NCI-H1417 (cell line): ENCODE measurements at regions not wholly inside any gene's neighbourhood (a gene's known extent, or its start where the extent isn't known, plus 50 kb on each side); places are given as distances from the start of the nearest gene placed in this dataset.
"Not testable (repeated sequence)": the region's sequence is repeated elsewhere in the genome, so short reads cannot be mapped to it uniquely, and the experiment has no call there.

Experiments
- DNase-seq, 3 experiments: peaks; one replicate each; lab custom pipeline; 2025; lab: John Stamatoyannopoulos, UW

DNA sequence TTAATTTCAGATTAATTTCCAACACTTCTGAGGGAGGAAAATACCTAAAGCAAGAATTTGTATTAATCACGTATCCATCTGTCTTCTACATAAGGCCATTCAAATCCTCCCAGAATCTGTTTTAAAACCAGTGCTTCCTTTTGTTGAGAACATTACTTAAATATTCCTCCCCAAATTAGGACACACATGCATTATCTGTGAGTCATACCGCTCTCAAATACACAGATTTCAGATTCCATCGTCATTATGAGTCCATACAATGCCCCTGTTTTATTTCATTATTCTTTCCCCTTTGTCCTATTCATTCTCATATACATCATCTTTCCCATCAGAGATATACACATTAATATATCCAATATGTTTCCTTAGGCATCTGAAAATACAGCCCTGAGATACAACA, 57.3 kb upstream of the PRSS12 start:
- DNase-seq, result no peak

GRCh38 chr4:118417325-118417724, 64.5 kb upstream of the PRSS12 start:
- DNase-seq, result no peak

DNA sequence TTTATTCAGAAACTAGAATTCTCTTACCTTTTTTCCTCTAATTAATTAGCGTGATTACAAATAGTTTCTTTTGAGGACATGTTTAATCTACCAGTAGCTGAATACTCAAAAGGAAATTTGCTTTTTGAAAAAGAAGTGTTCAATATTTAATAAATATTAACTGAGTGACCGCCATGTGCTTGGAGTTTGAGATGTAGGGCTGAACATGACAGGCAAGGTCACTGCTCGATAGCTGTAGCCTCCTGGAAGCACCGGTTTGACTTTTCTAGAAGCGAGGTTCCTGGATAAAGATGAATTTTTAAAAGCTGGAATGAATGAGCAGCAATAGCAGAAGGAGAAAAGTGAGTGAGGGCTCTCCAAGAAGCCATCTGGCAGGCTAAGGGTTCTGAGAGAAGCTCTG, 65.0 kb upstream of the PRSS12 start:
- not testable (repeated sequence) for DNase-seq

- not testable (repeated sequence) for DNase-seq
Measured at GRCh38 chr4:118418396-118418795, 65.6 kb upstream of the PRSS12 start.

DNA sequence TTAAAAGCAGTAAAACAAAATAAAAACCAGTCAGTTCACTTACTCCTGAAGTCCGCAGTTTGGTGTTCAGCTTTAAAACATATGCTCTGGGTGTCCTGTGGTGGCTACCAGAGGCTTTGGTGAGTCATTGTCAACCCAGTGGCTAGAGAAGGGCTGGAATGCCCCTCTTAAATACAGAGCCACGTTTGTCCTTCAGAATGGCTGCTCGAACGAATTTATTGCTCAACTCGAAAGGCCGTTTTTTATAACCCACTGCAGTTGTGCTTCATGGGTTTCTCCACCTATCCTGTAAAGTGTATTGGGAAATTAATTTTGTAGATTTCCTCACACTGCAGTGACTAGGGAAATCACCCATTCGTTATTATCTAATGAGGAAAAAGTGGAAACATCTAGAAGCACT, 66.8 kb upstream of the PRSS12 start:
- not testable (repeated sequence) for DNase-seq

DNA sequence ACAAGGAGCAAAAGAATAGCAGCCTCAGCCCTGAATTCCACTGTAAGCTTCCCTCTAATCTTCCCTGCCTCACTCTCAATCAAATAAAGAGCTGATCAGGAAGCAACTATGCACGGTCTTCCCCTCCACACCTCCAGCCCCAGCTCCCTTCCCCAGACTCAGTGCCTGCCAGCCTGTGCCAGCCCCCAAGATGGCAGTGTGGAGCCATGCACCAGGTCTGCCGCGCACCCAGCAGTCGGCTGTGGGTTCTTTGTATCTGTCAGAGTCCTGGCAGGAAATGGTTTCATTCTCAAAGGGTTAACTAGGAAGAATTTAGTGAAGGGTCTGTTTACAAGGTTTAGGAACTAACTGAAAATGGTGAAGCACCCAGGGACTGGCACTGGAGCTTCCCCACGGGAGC, 71.3 kb upstream of the PRSS12 start:
- DNase-seq, result peak; percentile 1 to 61 (median 34)

DNA sequence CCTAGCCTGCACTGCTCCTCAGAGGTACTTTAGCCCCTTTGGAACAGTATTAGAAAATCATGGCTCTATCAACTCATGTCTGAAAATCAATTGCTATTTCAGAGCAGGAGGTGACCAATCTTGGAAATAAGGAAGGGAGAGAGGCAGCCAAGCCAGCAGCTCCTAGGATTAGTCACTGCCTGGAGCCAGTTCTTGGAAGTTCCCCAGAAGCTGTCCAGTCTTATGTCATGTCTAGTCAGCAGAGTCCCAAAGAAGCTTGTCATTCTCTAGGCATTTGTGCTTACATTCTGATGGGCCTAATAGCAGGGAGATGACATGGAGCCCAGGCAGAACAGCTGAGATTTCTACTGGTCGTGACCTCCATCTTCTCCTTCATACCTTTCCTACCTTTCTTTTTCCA, 76.1 kb upstream of the PRSS12 start:
- not testable (repeated sequence) for DNase-seq

GRCh38 chr4:118432359-118432758, 79.6 kb upstream of the PRSS12 start:
- DNase-seq, result not testable (repeated sequence)

GRCh38 chr4:118433612-118434375, 81.0 kb upstream of the PRSS12 start:
- not testable (repeated sequence) for DNase-seq

DNA sequence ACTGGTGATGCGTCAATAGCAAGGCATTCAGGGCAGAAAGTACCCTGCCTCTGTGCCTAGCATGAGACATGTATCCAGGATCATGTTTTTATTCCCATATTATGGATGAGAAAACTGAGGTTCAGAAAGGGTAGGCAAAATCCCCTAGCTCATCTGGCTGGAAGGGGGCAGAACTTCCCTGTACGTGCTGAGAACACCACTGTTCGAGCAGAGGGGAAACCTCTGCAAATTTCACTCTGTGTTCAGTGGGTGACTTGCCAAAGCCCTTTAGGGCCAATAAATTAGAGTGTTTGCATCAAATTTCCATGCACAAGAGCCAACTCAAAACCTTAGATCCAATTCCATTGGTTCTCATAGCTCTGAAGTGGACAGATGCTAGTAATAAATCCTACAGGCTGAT, 82.6 kb upstream of the PRSS12 start:
- not testable (repeated sequence) for DNase-seq

- peak in 2 of 3 experiments; percentile 52 to 77 for DNase-seq
Measured at GRCh38 chr4:118442115-118442837, 89.5 kb upstream of the PRSS12 start.

DNA sequence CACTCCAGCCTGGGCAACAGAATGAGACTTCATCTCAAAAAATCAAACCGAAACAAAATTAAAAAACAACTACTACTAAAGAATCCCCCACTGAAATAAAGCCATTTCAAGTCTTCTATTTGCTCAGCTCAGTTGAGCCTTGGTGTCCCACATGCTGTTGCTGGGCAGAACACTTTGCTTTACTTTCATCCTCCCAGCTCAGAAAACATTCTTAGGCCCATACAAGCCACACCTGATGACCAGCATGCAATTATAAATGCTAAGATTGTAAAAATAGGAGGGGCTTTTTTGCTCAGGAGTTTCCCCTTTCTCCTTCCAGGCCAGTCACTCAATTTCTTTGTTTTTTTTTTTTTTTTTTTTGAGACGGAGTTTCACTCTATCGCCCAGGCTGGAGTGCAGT, 94.6 kb upstream of the PRSS12 start:
- DNase-seq, result not testable (repeated sequence)

GRCh38 chr4:118454857-118455256, 102.1 kb upstream of the PRSS12 start:
- not testable (repeated sequence) for DNase-seq

DNA sequence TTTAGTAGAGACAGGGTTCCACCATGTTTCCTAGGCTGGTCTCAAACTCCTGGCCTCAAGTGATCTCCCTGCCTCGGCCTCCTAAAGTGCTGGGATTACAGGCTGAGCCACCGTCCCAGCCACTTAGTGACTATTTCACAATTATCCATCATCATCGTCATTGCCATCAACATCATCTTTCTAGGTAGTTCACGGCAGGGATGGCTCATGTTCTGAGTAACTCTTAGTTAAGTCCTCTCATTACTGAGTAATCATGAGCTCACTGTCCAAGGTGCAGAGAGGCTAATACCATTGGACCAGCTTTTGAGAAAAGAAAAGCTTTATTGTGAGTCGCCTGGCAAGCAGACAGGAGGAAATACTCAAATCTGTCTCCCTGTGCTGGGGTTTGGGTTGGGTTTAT, 108.6 kb upstream of the PRSS12 start:
- DNase-seq, result not testable (repeated sequence)

- DNase-seq, result not testable (repeated sequence)
Measured at GRCh38 chr4:118465831-118466230, 113.0 kb upstream of the PRSS12 start.

DNA sequence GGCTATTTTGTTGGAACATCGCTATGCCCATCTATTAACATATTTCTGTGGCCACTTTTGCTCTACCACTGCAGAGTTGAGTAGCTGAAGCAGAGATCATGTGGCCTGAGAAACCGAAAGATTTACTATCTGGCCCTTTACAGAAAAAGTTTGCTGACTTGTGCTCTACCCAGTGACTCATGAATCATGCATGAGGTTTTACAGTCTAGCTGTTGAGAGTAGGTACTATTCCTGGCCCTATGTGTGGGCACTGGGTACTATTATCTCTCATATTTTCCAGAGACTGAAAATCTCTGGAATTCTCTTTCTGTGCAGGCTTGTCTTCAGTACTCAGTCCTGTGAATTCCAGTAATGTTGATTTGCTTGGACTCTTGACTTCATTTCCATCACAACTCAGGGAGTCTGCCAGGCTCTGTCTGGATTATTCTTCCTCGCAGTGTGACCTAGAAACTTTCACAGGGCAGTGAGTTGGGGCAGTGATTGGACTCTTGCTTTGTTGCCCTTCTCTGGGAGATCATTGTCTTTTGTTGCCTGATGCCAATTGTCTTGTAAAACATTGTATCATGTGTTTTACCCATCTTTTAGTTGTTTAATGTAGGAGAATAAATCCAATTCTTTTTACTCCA, 121.3 kb upstream of the PRSS12 start:
- DNase-seq, result not testable (repeated sequence)

DNA sequence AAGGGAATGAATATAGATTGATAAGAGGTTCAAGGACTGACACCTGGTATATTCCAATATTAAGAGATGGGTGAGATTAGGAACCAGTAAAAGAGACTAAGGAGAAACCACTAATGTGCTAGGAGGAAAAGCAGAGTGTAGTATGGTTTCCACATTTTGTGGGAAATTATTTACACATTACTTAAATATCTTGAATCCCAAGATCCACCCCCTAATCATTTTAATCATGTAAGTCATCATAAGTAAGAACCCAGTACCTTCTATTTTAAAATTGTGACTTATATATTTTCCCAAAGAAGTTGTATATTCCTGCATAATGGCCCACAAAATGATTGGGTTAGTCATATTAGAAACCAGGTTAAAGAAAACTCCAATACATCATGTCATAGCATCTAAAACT, 122.0 kb upstream of the PRSS12 start:
- not testable (repeated sequence) for DNase-seq

GRCh38 chr4:118475901-118476300, 123.1 kb upstream of the PRSS12 start:
- DNase-seq, result not testable (repeated sequence)

- DNase-seq, result peak in 1 of 3 experiments; percentile 1
Measured at GRCh38 chr4:118477826-118478225, 125.0 kb upstream of the PRSS12 start.

DNA sequence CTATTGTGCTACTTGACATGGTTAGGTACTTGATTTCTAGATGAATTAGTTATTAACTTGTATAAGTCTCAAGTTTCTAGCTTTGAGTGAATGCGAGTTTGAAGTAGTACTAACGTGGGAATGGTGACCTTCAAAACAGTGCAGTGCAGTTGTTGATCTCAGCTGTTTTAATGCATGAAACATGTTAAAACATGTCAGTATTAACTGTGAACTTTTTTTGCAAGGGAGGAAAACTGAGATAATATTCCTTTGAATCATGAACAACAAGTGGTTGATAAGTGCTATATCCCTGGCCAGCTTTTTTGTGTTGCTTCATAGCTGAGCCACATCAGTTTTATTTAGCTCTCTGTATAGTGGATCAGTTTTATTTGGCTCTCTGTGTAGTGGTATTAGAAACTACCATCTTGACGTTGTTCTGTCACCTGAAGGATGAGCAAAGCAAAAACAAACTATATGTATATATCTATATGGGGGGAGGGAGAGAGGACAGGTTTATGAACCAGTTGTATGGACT, 133.1 kb upstream of the PRSS12 start:
- DNase-seq, result not testable (repeated sequence)

DNA sequence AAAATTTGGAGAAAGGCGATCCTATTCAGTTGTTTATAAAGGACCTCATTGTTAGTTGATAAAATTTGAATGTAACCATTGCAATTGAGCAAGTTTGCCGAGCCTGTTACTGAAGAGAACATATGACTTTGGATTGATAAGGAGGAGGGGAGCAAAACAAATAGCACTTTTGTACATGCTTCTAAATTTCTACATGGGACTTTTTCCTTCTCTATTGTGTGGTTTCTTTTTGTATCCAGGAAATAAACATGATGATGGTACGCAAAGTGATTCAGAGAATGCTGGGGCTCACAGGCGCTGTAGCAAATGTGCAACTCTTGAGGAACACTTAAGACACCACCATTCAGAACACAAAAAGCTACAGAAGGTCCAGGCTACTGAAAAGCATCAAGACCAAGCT, 140.2 kb upstream of the PRSS12 start:
- not testable (repeated sequence) for DNase-seq

DNA sequence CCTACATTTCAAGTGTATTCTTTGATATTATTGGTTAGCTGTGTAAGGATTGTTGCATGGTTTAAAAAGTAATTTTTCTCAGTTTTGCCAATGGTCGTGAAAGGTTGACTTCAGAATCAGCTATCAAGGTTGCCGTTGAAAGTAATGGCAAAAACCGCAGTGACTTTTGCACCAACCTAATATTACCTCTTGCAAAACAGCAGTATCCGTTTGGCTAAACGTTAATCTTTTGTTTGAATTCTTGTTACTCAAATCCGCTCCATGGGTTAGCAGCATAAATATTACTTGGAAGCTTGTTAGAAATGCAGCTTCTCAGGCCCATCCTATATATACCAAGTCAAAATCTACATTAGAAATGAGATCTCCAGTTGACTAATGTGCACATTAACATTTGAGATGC, 141.6 kb upstream of the PRSS12 start:
- DNase-seq, result not testable (repeated sequence)
